WI38 (cell line): ENCODE measurements at regions not wholly inside any gene's neighbourhood (a gene's known extent, or its start where the extent isn't known, plus 50 kb on each side); places are given as distances from the start of the nearest gene placed in this dataset.

ENCODE experiments used
- H3K4me3 ChIP-seq: 2 replicates; pipeline ENCODE4 v1.5.1; 2011; ENCODE audit warnings: low read depth, mild to moderate bottlenecking, control low read depth, low read length
- CTCF ChIP-seq: IDR thresholded peaks from 2 replicates; pipeline ENCODE4 v1.5.1; 2012; ENCODE audit warnings: low read depth, mild to moderate bottlenecking, control low read depth, low read length

- no peak for TF ChIP-seq CTCF
Measured at GRCh38 chr12:20196767-20197166, 171.6 kb upstream of the PDE3A start.

GRCh38 chr12:20197411-20197810, 170.9 kb upstream of the PDE3A start:
- TF ChIP-seq CTCF, result no peak

More at GRCh38 chr12:20196767-20197166, 171.6 kb upstream of the PDE3A start:
- no peak overlapping the region for H3K4me3 ChIP-seq

GRCh38 chr12:20199780-20200179, 168.6 kb upstream of the PDE3A start:
- no peak for TF ChIP-seq CTCF
- H3K4me3 ChIP-seq, result no peak overlapping the region

More at GRCh38 chr12:20197411-20197810, 170.9 kb upstream of the PDE3A start:
- no peak overlapping the region for H3K4me3 ChIP-seq

GRCh38 chr12:20201733-20202132, 166.6 kb upstream of the PDE3A start:
- H3K4me3 ChIP-seq, result no peak overlapping the region

GRCh38 chr12:20205854-20206253, 162.5 kb upstream of the PDE3A start:
- H3K4me3 ChIP-seq, result no peak overlapping the region
- no peak for TF ChIP-seq CTCF

More at GRCh38 chr12:20201733-20202132, 166.6 kb upstream of the PDE3A start:
- no peak for TF ChIP-seq CTCF

DNA sequence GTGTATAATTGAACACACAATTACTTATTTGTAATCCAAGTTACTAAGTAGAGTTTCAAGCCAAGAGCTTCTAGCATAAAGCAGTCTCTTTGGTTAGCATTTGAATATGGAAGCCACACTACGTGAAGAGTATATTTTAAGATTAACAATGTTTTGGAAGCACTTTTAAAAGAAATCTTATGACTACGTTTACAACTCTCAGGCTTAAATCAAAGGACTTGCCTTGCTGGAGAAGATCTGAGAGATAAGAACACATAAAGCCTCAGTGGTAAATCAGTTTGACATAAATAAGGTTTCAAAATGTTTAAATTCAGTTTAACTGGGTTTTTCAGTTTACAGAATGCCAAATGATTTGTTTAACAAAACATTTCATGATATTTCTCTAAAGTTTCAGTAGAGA, 161.9 kb upstream of the PDE3A start:
- no peak overlapping the region for H3K4me3 ChIP-seq
- TF ChIP-seq CTCF, result no peak

- no peak for TF ChIP-seq CTCF
- no peak overlapping the region for H3K4me3 ChIP-seq
Measured at GRCh38 chr12:20210621-20211215, 157.6 kb upstream of the PDE3A start.
